ENCODE measurements at regions not wholly inside any gene's neighbourhood (a gene's known extent, or its start where the extent isn't known, plus 50 kb on each side); places are given as distances from the start of the nearest gene placed in this dataset.

- TF ChIP-seq CTCF (IDR thresholded peaks at IDR 0.05; ENCODE audit: extremely low read depth in 1 of 2, insufficient read depth in 1 of 2, low read depth in 1 of 2, low read length in 2 of 2) (no peak), POLR2A (IDR thresholded peaks at IDR 0.05; ENCODE audit: low read depth, low read length) (no peak), EZH2 (IDR thresholded peaks at IDR 0.05; ENCODE audit: borderline replicate concordance, low read depth, low read length, severe bottlenecking) (no peak)
These were observed 2062.7 kb upstream of the CDH6 start for GRCh38 chr5:29130786-29131185.

Data from endothelial cell of umbilical vein (primary cell).